ENCODE measurements at regions not wholly inside any gene's neighbourhood (a gene's known extent, or its start where the extent isn't known, plus 50 kb on each side); places are given as distances from the start of the nearest gene placed in this dataset.

- TF ChIP-seq RAD51 (IDR thresholded peaks at IDR 0.05): no peak
Measured at GRCh38 chr1:112342558-112342957, 53.5 kb upstream of the CTTNBP2NL start (continued).

DNA sequence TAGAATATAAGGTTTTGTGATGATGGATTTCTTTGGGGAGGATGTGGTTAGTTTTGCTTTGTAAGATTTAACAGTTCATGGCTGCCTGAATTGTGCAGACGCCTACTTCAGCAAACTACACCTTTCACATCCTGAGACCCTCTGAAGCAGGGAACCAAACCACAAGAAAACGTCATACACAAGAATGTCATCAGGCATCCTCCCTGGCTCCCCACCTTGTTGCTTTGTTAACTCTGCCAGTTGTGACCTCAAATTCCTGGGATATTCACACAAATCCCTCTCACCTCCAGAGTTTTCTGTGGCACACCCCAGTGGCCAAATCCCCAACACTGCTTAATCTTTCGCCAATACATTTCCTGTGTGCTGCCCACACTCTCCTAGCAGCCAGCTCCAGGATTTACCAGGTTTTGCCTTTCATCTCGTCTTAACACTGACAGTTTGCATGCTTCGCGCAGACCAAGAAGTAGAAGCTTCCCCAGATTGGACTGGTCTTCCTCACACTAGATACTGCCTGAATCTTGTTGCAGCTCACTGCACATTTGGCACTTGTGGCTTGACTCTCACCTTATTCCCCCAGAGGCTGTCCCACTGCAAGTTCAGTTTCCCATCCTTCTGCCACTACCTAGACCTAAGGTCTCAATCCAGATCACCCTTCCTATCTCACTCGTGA lies 51.1 kb upstream of the CTTNBP2NL start:
- no peaks in the 10 kb centered on the region for H4K20me1 ChIP-seq (ENCODE audit: control insufficient read depth, insufficient read depth)
- H3K4me2 ChIP-seq (ENCODE audit: control insufficient read depth, insufficient read depth): no peak overlapping the region
- no peak overlapping the region for H2AFZ ChIP-seq (ENCODE audit: control insufficient read depth, low read depth, low read length)
- CTCF ChIA-PET: interaction anchor here (0.6 to 0.8 kb wide), 2 partner anchors 371 to 394 kb away, joined by 3 read pairs; no protein-coding TSS in a partner anchor
- no peaks in the 10 kb centered on the region for H3K79me2 ChIP-seq (ENCODE audit: control insufficient read depth, insufficient read depth, low read length)
- TF ChIP-seq IKZF1 (conservative IDR thresholded peaks at IDR 0.05) (peak; percentile 38; the same call in 1 of the 2 replicates), MEF2B (IDR thresholded peaks at IDR 0.05; ENCODE audit: partially characterized antibody, poor library complexity, severe bottlenecking) (peak; percentile 18), IKZF2 (IDR thresholded peaks at IDR 0.05) (peak in 1 of 2 experiments; percentile 52; a peak in 2 of 4 replicates), SP1 (IDR thresholded peaks at IDR 0.05; ENCODE audit: low read depth, low read length) (no peak), RUNX3 (IDR thresholded peaks at IDR 0.05; ENCODE audit: low read length) (peak; percentile 47), ATF7 (IDR thresholded peaks at IDR 0.05; ENCODE audit: low read depth) (peak; percentile 36; the same call in 1 of the 2 replicates)
- H3K27me3 ChIP-seq (replicated peaks in 1 of 2; ENCODE audit: control insufficient read depth in 2 of 2, insufficient read depth in 2 of 2, low read length in 1 of 2): no peaks in the 10 kb centered on the region; a peak in 1 of 4 replicates
- H3K4me3 ChIP-seq: no peak overlapping the region
- intact Hi-C loops (cut with micrococcal nuclease; ENCODE audit: unreplicated experiment) (no loop called here), in situ Hi-C loops (cut with MboI) (no loop called here)
- POLR2A ChIA-PET: no interaction called here
- no peak overlapping the region for H3K9ac ChIP-seq (ENCODE audit: control insufficient read depth, insufficient read depth, low read length)
- WGBS (ENCODE audit: insufficient coverage, insufficient replicate concordance, low lambda C conversion rate, missing lambda C conversion rate): 14% methylated on average over 7 of the region's 7 CpGs
- SMC1A ChIA-PET (ENCODE audit: uncharacterized antibody, unreplicated experiment): interaction anchor here (1.0 kb wide), 1 partner anchor 11 kb away, joined by 3 read pairs; no protein-coding TSS in a partner anchor
- H3K9me3 ChIP-seq (replicated peaks; ENCODE audit: control insufficient read depth, insufficient read depth, low read length): no peaks in the 10 kb centered on the region; the same call in 2 of the 3 replicates
- no TSS peak for BruUV-seq (replicated peaks)
- ATAC-seq (peak; percentile 82), DNase-seq (ENCODE audit: low read depth, low spot score) (no peak), FAIRE-seq (no peak)
- H3K4me1 ChIP-seq (ENCODE audit: control insufficient read depth, insufficient read depth, low read length): no peaks in the 10 kb centered on the region
- no peak overlapping the region for H3K27ac ChIP-seq (ENCODE audit: control insufficient read depth, insufficient read depth)
- no peaks in the 10 kb centered on the region for H3K36me3 ChIP-seq (ENCODE audit: control insufficient read depth in 2 of 2, insufficient read depth in 2 of 2, low read length in 1 of 2)
- RAD21 ChIA-PET (ENCODE audit: unreplicated experiment): no interaction called here

Measured in GM12878 (cell line).